Mesenchymal stem cell (in vitro differentiated cells and primary cell): ENCODE measurements at regions not wholly inside any gene's neighbourhood (a gene's known extent, or its start where the extent isn't known, plus 50 kb on each side); places are given as distances from the start of the nearest gene placed in this dataset.

ENCODE experiments used
- DNase-seq: peaks from one replicate; pipeline ENCODE4 v3.0.0-alpha.2; 2013
- H2AFZ ChIP-seq: one replicate; pipeline ENCODE4 v1.6.1; 2013; ENCODE audit warnings: low read depth, mild to moderate bottlenecking, control low read depth, inconsistent platforms, low read length, moderate library complexity
- H2AK5ac ChIP-seq: 2 replicates; pipeline ENCODE4 v1.6.1; 2013; ENCODE audit warnings: low read length, moderate library complexity, mild to moderate bottlenecking, inconsistent platforms; ENCODE audit not compliant: severe bottlenecking
- H2BK120ac ChIP-seq: one replicate; pipeline ENCODE4 v1.6.1; 2013; ENCODE audit warnings: low read depth, mild to moderate bottlenecking, inconsistent platforms, low read length, moderate library complexity
- H2BK12ac ChIP-seq, 2 experiments: one replicate each; pipeline ENCODE4 v1.6.1; 2013; ENCODE audit warnings: inconsistent platforms in 2 of 2, low read length in 2 of 2, mild to moderate bottlenecking in 2 of 2, moderate library complexity in 2 of 2, control low read depth in 1 of 2
- H2BK15ac ChIP-seq: one replicate; pipeline ENCODE4 v1.6.1; 2013; ENCODE audit warnings: mild to moderate bottlenecking, low read depth, inconsistent platforms; ENCODE audit not compliant: poor library complexity, severe bottlenecking
- H2BK5ac ChIP-seq: 2 replicates; pipeline ENCODE4 v1.6.1; 2013; ENCODE audit warnings: low read depth, mild to moderate bottlenecking, low read length, control low read depth, inconsistent platforms; ENCODE audit not compliant: poor library complexity, severe bottlenecking
- H3K14ac ChIP-seq, 2 experiments: one replicate each; pipeline ENCODE4 v1.6.1; 2013; ENCODE audit warnings: inconsistent platforms in 2 of 2, low read length in 2 of 2, control low read depth in 1 of 2, mild to moderate bottlenecking in 1 of 2, moderate library complexity in 1 of 2
- H3K18ac ChIP-seq, 2 experiments: one replicate each; pipeline ENCODE4 v1.6.1; 2013; ENCODE audit warnings: inconsistent platforms in 2 of 2, low read length in 2 of 2, control low read depth in 1 of 2, low read depth in 1 of 2, mild to moderate bottlenecking in 1 of 2
- H3K23ac ChIP-seq, 2 experiments: one replicate each; pipeline ENCODE4 v1.6.1; 2013; ENCODE audit warnings: inconsistent platforms in 2 of 2, low read length in 2 of 2, mild to moderate bottlenecking in 2 of 2, moderate library complexity in 2 of 2, control low read depth in 1 of 2
- H3K27ac ChIP-seq: 2 replicates; pipeline ENCODE4 v1.5.1; 2013; ENCODE audit warnings: mild to moderate bottlenecking, moderate library complexity, low read length, control low read depth, inconsistent platforms; ENCODE audit not compliant: poor library complexity, severe bottlenecking
- H3K27me3 ChIP-seq, 2 experiments: 2 replicates each; pipeline versions ENCODE4 v1.6.1 to v1.7.0; 2013; ENCODE audit warnings: low read length in 2 of 2, mild to moderate bottlenecking in 2 of 2, moderate library complexity in 2 of 2, control low read depth in 1 of 2, inconsistent platforms in 1 of 2; ENCODE audit not compliant: control insufficient read depth in 1 of 2, insufficient read depth in 1 of 2
- H3K36me3 ChIP-seq, 2 experiments: 2 replicates each; pipeline versions ENCODE4 v1.6.1 to v1.7.0; 2013; ENCODE audit warnings: low read length in 2 of 2, control low read depth in 1 of 2, inconsistent platforms in 1 of 2, low read depth in 1 of 2, mild to moderate bottlenecking in 1 of 2; ENCODE audit not compliant: insufficient read depth in 2 of 2, control insufficient read depth in 1 of 2
- H3K4ac ChIP-seq, 2 experiments: one replicate each; pipeline ENCODE4 v1.6.1; 2013; ENCODE audit warnings: inconsistent platforms in 2 of 2, low read length in 2 of 2, mild to moderate bottlenecking in 2 of 2, moderate library complexity in 2 of 2, control low read depth in 1 of 2, low read depth in 1 of 2
- H3K4me1 ChIP-seq: 2 replicates; pipeline ENCODE4 v1.6.1; 2013; ENCODE audit warnings: low read depth, low read length, control low read depth; ENCODE audit not compliant: control insufficient read depth, insufficient read depth
- H3K4me2 ChIP-seq: 2 replicates; pipeline ENCODE4 v1.6.1; 2013; ENCODE audit warnings: low read length, mild to moderate bottlenecking, inconsistent platforms; ENCODE audit not compliant: poor library complexity, severe bottlenecking
- H3K4me3 ChIP-seq, 2 experiments: 2 replicates each; pipeline versions ENCODE4 v1.5.1 to v1.7.0; 2013; ENCODE audit warnings: low read length in 2 of 2, mild to moderate bottlenecking in 2 of 2, control low read depth in 1 of 2, low read depth in 1 of 2; ENCODE audit not compliant: insufficient read depth in 1 of 2
- H3K79me1 ChIP-seq: replicated peaks from 2 replicates; pipeline ENCODE4 v1.6.1; 2013; ENCODE audit warnings: mild to moderate bottlenecking, control low read depth, low read length, inconsistent platforms; ENCODE audit not compliant: poor library complexity, severe bottlenecking
- H3K9ac ChIP-seq: 2 replicates; pipeline ENCODE4 v1.7.0; 2013; ENCODE audit warnings: mild to moderate bottlenecking, low read length, moderate library complexity
- H3K9me3 ChIP-seq: 2 replicates; pipeline ENCODE4 v1.7.0; 2013; ENCODE audit warnings: mild to moderate bottlenecking, low read length; ENCODE audit not compliant: control insufficient read depth
- H4K8ac ChIP-seq: one replicate; pipeline ENCODE4 v1.6.1; 2013; ENCODE audit warnings: inconsistent platforms, mild to moderate bottlenecking, low read length, moderate library complexity
- H4K91ac ChIP-seq: one replicate; pipeline ENCODE4 v1.6.1; 2013; ENCODE audit warnings: mild to moderate bottlenecking, low read length, inconsistent platforms
- WGBS: methylation state at CpG from one replicate; pipeline ENCODE4 v1.1.7; 2013; ENCODE audit warnings: mixed read lengths; 5-methylcytosine and 5-hydroxymethylcytosine counted together

DNA sequence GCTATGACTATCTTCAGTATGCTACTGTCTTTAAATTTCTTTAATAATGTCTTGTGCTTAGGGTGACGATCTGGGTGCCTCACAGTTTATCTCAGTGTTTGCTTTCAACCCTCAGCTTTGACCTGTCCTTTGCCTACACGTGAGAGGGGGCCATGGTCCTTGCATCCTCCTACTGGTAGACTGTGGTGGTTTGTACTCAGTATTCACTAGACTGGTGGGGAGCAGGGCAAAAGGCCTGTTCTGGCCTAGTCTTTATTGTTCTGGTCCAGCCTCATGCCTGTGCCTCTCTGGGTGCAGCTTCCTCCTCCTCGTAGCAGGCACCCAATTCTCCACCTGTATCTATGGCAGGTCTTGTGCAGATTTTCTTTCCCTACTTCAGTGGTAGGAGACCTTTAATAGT lies 354.9 kb downstream of the CD109 start:
- H3K14ac ChIP-seq, result peak overlapping the region in 1 of 2 experiments; percentile 27
- WGBS, result 63% methylated on average over 2 of the region's 3 CpGs
- no peaks in the 10 kb centered on the region for H3K9me3 ChIP-seq
- no peak overlapping the region for H3K27ac ChIP-seq
- no peak overlapping the region for H3K4ac ChIP-seq
- no peaks in the 10 kb centered on the region for H3K4me1 ChIP-seq
- H2BK15ac ChIP-seq, result no peak overlapping the region
- H2BK120ac ChIP-seq, result no peak overlapping the region
- no peaks in the 10 kb centered on the region for H3K36me3 ChIP-seq
- no peak overlapping the region for H3K9ac ChIP-seq
- no peak overlapping the region for H3K4me2 ChIP-seq
- no peak overlapping the region for H2BK5ac ChIP-seq
- peak overlapping the region; percentile 19 for H4K8ac ChIP-seq
- no peak overlapping the region for H3K18ac ChIP-seq
- H3K79me1 ChIP-seq, result no peaks in the 10 kb centered on the region
- H2AK5ac ChIP-seq, result no peak overlapping the region
- H3K27me3 ChIP-seq, result no peaks in the 10 kb centered on the region
- DNase-seq, result no peak
- H3K23ac ChIP-seq, result no peak overlapping the region
- H4K91ac ChIP-seq, result no peak overlapping the region
- H2BK12ac ChIP-seq, result peak overlapping the region in 1 of 2 experiments; percentile 64
- H3K4me3 ChIP-seq, result no peak overlapping the region
- no peak overlapping the region for H2AFZ ChIP-seq

GRCh38 chr6:74048387-74048786 lies 352.4 kb downstream of the CD109 start:
- WGBS, result no CpG with 5 or more reads among the region's 2 CpGs
- no peak overlapping the region for H2BK5ac ChIP-seq
- no peak overlapping the region for H2BK120ac ChIP-seq

GRCh38 chr6:74044417-74045096 lies 348.6 kb downstream of the CD109 start:
- no peak overlapping the region for H2AK5ac ChIP-seq
- no peak overlapping the region for H3K4ac ChIP-seq
- H3K4me3 ChIP-seq, result no peak overlapping the region
- WGBS, result no CpG with 5 or more reads among the region's 3 CpGs
- H3K18ac ChIP-seq, result no peak overlapping the region
- H3K27me3 ChIP-seq, result no peaks in the 10 kb centered on the region
- H3K4me1 ChIP-seq, result peaks cover 6% of the 10 kb centered on the region
- H3K14ac ChIP-seq, result no peak overlapping the region
- H2BK5ac ChIP-seq, result no peak overlapping the region
- no peak overlapping the region for H2BK120ac ChIP-seq
- no peak overlapping the region for H4K91ac ChIP-seq
- H3K9ac ChIP-seq, result no peak overlapping the region
- H3K4me2 ChIP-seq, result no peak overlapping the region
- H3K9me3 ChIP-seq, result no peaks in the 10 kb centered on the region
- H3K79me1 ChIP-seq, result no peaks in the 10 kb centered on the region
- no peak overlapping the region for H4K8ac ChIP-seq
- no peak overlapping the region for H2BK15ac ChIP-seq
- DNase-seq, result peak; percentile 63
- H2BK12ac ChIP-seq, result no peak overlapping the region
- no peak overlapping the region for H3K23ac ChIP-seq
- no peak overlapping the region for H2AFZ ChIP-seq
- no peaks in the 10 kb centered on the region for H3K36me3 ChIP-seq
- H3K27ac ChIP-seq, result no peak overlapping the region

More at GRCh38 chr6:74048387-74048786, 352.4 kb downstream of the CD109 start:
- no peak overlapping the region for H2AK5ac ChIP-seq
- H3K14ac ChIP-seq, result no peak overlapping the region
- no peak overlapping the region for H2BK12ac ChIP-seq
- H4K91ac ChIP-seq, result no peak overlapping the region
- no peak overlapping the region for H3K9ac ChIP-seq
- no peak overlapping the region for H2BK15ac ChIP-seq
- no peak overlapping the region for H3K27ac ChIP-seq
- H3K4me2 ChIP-seq, result no peak overlapping the region
- no peaks in the 10 kb centered on the region for H3K27me3 ChIP-seq
- no peaks in the 10 kb centered on the region for H3K79me1 ChIP-seq
- peaks cover under 1% of the 10 kb centered on the region for H3K4me1 ChIP-seq
- no peak overlapping the region for H3K23ac ChIP-seq
- H3K9me3 ChIP-seq, result no peaks in the 10 kb centered on the region
- no peak overlapping the region for H3K4ac ChIP-seq
- no peak for DNase-seq
- H2AFZ ChIP-seq, result no peak overlapping the region
- H3K18ac ChIP-seq, result no peak overlapping the region
- H3K36me3 ChIP-seq, result no peaks in the 10 kb centered on the region
- H4K8ac ChIP-seq, result no peak overlapping the region
- H3K4me3 ChIP-seq, result no peak overlapping the region

DNA sequence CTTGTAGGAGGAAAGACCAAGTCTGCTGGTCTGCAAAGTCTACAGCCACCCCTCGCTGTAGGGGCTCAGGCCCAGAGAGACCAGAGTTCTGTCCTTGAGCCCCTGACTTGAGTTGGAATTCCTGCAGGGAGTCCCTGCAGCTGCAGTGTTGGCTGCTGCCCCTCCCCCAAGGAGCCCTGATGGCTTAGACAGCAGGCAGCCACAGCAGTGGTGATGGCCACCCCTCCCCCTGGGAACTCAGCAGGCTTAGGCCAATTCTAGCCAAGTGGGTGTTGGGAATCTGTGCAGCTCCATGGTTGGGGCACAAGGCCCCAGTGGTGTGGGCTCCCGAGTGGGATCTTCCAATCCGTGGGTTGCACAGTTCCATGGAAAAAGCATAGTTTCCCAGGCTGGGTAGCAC lies 345.4 kb downstream of the CD109 start:
- 94% methylated on average over 3 of the region's 3 CpGs for WGBS

More for the DNA sequence above, 345.4 kb downstream of the CD109 start:
- Histone ChIP-seq H2AFZ (no peak overlapping the region), H4K8ac (peak overlapping the region; percentile 69), H3K9ac (no peak overlapping the region), H3K4me2 (no peak overlapping the region), H3K18ac (peak overlapping the region in 1 of 2 experiments; percentile 14), H3K14ac (no peak overlapping the region), H3K9me3 (no peaks in the 10 kb centered on the region), H4K91ac (no peak overlapping the region), H3K4me3 (no peak overlapping the region), H3K23ac (no peak overlapping the region), H3K27ac (no peak overlapping the region), H2BK15ac (no peak overlapping the region), H3K4ac (peak overlapping the region in 1 of 2 experiments; percentile 71), H3K27me3 (no peaks in the 10 kb centered on the region), H3K79me1 (no peaks in the 10 kb centered on the region), H2AK5ac (no peak overlapping the region), H3K36me3 (no peaks in the 10 kb centered on the region), H2BK120ac (no peak overlapping the region), H2BK5ac (no peak overlapping the region), H3K4me1 (peaks cover 6% of the 10 kb centered on the region), H2BK12ac (peak overlapping the region in 1 of 2 experiments; percentile 42)
- no peak for DNase-seq
